ENCODE measurements at regions not wholly inside any gene's neighbourhood (a gene's known extent, or its start where the extent isn't known, plus 50 kb on each side); places are given as distances from the start of the nearest gene placed in this dataset.

DNA sequence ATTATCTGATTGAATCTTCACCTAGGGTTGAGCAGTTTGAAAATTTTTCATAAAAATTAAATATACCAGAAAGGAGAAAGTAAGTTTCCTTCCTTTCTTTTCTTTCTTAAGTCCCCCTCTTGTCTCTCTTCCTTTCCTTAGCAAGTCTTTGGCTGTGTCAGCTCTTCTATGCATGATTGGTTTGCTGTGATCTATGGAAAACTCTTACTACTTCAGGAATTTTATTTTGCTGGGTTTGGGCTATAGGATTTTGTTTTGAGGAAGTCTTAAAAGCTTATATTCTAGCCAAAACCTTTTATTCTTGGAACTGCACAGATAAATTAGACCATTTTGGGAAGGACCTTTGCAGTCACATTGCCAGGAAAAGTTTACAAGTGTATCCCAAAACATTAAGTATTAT lies 173.4 kb upstream of the CITED2 start:
- Mint-ChIP-seq H3K27ac (ENCODE audit: unreplicated experiment) (no peak overlapping the region), H3K9me3 (ENCODE audit: unreplicated experiment) (no peaks in the 10 kb centered on the region), H3K36me3 (ENCODE audit: low read depth, unreplicated experiment) (no peaks in the 10 kb centered on the region), H3K4me1 (ENCODE audit: low read depth, unreplicated experiment) (peaks cover 4% of the 10 kb centered on the region), H3K27me3 (ENCODE audit: low read depth, unreplicated experiment) (no peaks in the 10 kb centered on the region), H3K4me3 (ENCODE audit: unreplicated experiment) (no peak overlapping the region)
- no peaks in the 10 kb centered on the region for H4K20me1 ChIP-seq (ENCODE audit: insufficient read depth, low read length)
- FAIRE-seq: no peak
- no peak overlapping the region for H3K4me2 ChIP-seq (ENCODE audit: low read length)
- no peak overlapping the region for H3K27ac ChIP-seq (ENCODE audit: low read depth, low read length)
- H3K9me3 ChIP-seq (ENCODE audit: insufficient read depth, low read depth, low read length): no peaks in the 10 kb centered on the region
- peaks cover 9% of the 10 kb centered on the region for H3K4me1 ChIP-seq (ENCODE audit: insufficient read depth, low read length)
- no peak for DNase-seq (ENCODE audit: low read depth)
- H3K36me3 ChIP-seq (ENCODE audit: insufficient read depth, low read length): no peaks in the 10 kb centered on the region
- H3K27me3 ChIP-seq (ENCODE audit: insufficient read depth, low read length): no peaks in the 10 kb centered on the region
- H2AFZ ChIP-seq (ENCODE audit: low read depth, low read length): no peak overlapping the region
- no peak overlapping the region for H3K9ac ChIP-seq (ENCODE audit: low read length)
- H3K79me2 ChIP-seq (ENCODE audit: insufficient read depth, low read length): no peaks in the 10 kb centered on the region
- H3K4me3 ChIP-seq (ENCODE audit: insufficient read depth, low read depth, low read length): no peak overlapping the region
- TF ChIP-seq EZH2 (IDR thresholded peaks at IDR 0.05; ENCODE audit: insufficient read depth, low read length) (no peak), CTCF (IDR thresholded peaks at IDR 0.05; ENCODE audit: insufficient read depth, low read depth, low read length) (no peak)

- Mint-ChIP-seq H3K27ac (ENCODE audit: unreplicated experiment) (no peak overlapping the region), H3K4me1 (ENCODE audit: low read depth, unreplicated experiment) (peaks cover 4% of the 10 kb centered on the region), H3K4me3 (ENCODE audit: unreplicated experiment) (no peak overlapping the region), H3K36me3 (ENCODE audit: low read depth, unreplicated experiment) (no peaks in the 10 kb centered on the region), H3K9me3 (ENCODE audit: unreplicated experiment) (no peaks in the 10 kb centered on the region), H3K27me3 (ENCODE audit: low read depth, unreplicated experiment) (no peaks in the 10 kb centered on the region)
- DNase-seq (ENCODE audit: low read depth) (no peak), FAIRE-seq (no peak)
- TF ChIP-seq CTCF (IDR thresholded peaks at IDR 0.05; ENCODE audit: insufficient read depth, low read depth, low read length) (no peak), EZH2 (IDR thresholded peaks at IDR 0.05; ENCODE audit: insufficient read depth, low read length) (no peak)
- Histone ChIP-seq H3K4me3 (ENCODE audit: insufficient read depth, low read depth, low read length) (no peak overlapping the region), H3K9ac (ENCODE audit: low read length) (no peak overlapping the region), H3K27ac (ENCODE audit: low read depth, low read length) (no peak overlapping the region), H3K4me2 (ENCODE audit: low read length) (no peak overlapping the region), H3K79me2 (ENCODE audit: insufficient read depth, low read length) (no peaks in the 10 kb centered on the region), H3K36me3 (ENCODE audit: insufficient read depth, low read length) (no peaks in the 10 kb centered on the region), H3K9me3 (ENCODE audit: insufficient read depth, low read depth, low read length) (no peaks in the 10 kb centered on the region), H3K27me3 (ENCODE audit: insufficient read depth, low read length) (no peaks in the 10 kb centered on the region), H4K20me1 (ENCODE audit: insufficient read depth, low read length) (no peaks in the 10 kb centered on the region), H3K4me1 (ENCODE audit: insufficient read depth, low read length) (peaks cover 9% of the 10 kb centered on the region), H2AFZ (ENCODE audit: low read depth, low read length) (no peak overlapping the region)
These were observed 172.8 kb upstream of the CITED2 start for GRCh38 chr6:139547122-139547776.

DNA sequence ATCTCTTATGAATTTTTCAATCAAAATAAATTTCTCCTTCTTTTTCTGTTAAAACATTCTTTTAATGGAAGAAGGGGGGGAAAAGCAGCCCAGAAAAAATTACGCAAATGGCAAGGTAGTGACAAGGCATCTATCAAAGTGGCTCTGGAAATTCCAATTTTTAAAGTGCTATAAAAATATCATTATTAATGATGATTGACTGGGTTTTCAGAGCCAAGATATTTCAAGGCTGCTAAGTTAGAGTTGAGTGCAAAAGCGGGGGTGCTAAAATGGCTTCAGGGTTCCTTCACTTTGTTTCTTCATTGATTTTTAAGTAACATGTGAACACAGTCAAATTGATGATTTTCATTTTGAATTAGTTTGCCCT lies 171.6 kb upstream of the CITED2 start:
- peaks cover 9% of the 10 kb centered on the region for H3K4me1 ChIP-seq (ENCODE audit: insufficient read depth, low read length)
- no peaks in the 10 kb centered on the region for H3K79me2 ChIP-seq (ENCODE audit: insufficient read depth, low read length)
- no peak overlapping the region for H3K4me2 ChIP-seq (ENCODE audit: low read length)
- peaks cover 4% of the 10 kb centered on the region for H3K4me1 Mint-ChIP-seq (ENCODE audit: low read depth, unreplicated experiment)
- H3K27ac ChIP-seq (ENCODE audit: low read depth, low read length): no peak overlapping the region
- no peak for FAIRE-seq
- no peaks in the 10 kb centered on the region for H3K27me3 Mint-ChIP-seq (ENCODE audit: low read depth, unreplicated experiment)
- H3K36me3 ChIP-seq (ENCODE audit: insufficient read depth, low read length): no peaks in the 10 kb centered on the region
- no peaks in the 10 kb centered on the region for H3K27me3 ChIP-seq (ENCODE audit: insufficient read depth, low read length)
- H3K9me3 Mint-ChIP-seq (ENCODE audit: unreplicated experiment): no peaks in the 10 kb centered on the region
- no peak overlapping the region for H2AFZ ChIP-seq (ENCODE audit: low read depth, low read length)
- no peaks in the 10 kb centered on the region for H4K20me1 ChIP-seq (ENCODE audit: insufficient read depth, low read length)
- no peak overlapping the region for H3K27ac Mint-ChIP-seq (ENCODE audit: unreplicated experiment)
- H3K9me3 ChIP-seq (ENCODE audit: insufficient read depth, low read depth, low read length): no peaks in the 10 kb centered on the region
- H3K4me3 Mint-ChIP-seq (ENCODE audit: unreplicated experiment): no peak overlapping the region
- DNase-seq (ENCODE audit: low read depth): no peak
- no peaks in the 10 kb centered on the region for H3K36me3 Mint-ChIP-seq (ENCODE audit: low read depth, unreplicated experiment)
- no peak for TF ChIP-seq EZH2 (IDR thresholded peaks at IDR 0.05; ENCODE audit: insufficient read depth, low read length)
- TF ChIP-seq CTCF (IDR thresholded peaks at IDR 0.05; ENCODE audit: insufficient read depth, low read depth, low read length): no peak
- no peak overlapping the region for H3K9ac ChIP-seq (ENCODE audit: low read length)
- H3K4me3 ChIP-seq (ENCODE audit: insufficient read depth, low read depth, low read length): no peak overlapping the region
